ENCODE measurements at regions not wholly inside any gene's neighbourhood (a gene's known extent, or its start where the extent isn't known, plus 50 kb on each side); places are given as distances from the start of the nearest gene placed in this dataset.
A peak's percentile ranks its signal among the peaks of the same experiment; 100 is the strongest.
"Not testable (repeated sequence)": the region's sequence is repeated elsewhere in the genome, so short reads cannot be mapped to it uniquely, and the experiment has no call there.

GRCh38 chr10:32204606-32205005, 142.4 kb downstream of the EPC1 start:
- Histone ChIP-seq H3K36me3 (ENCODE audit: insufficient read depth, low read length) (no peaks in the 10 kb centered on the region), H3K4me1 (ENCODE audit: insufficient read depth, low read length) (no peaks in the 10 kb centered on the region), H3K27me3 (ENCODE audit: insufficient read depth, low read length) (no peaks in the 10 kb centered on the region), H3K27ac (ENCODE audit: low read depth, low read length) (no peak overlapping the region), H3K4me3 (ENCODE audit: low read length in 2 of 2) (no peak overlapping the region), H3K9me3 (ENCODE audit: control insufficient read depth in 1 of 2, low read length in 2 of 2) (no peaks in the 10 kb centered on the region)
- DNase-seq, result no peak
- Mint-ChIP-seq H3K36me3 (peaks cover 0 to 3% of the 10 kb centered on the region in 2 donors), H3K4me3 (no peak overlapping the region), H3K27me3 (peaks cover 0 to 5% of the 10 kb centered on the region in 2 donors), H3K4me1 (peaks cover 0 to 2% (median 0%) of the 10 kb centered on the region in 4 donors), H3K27ac (no peak overlapping the region), H3K9me3 (peaks cover 0 to 5% (median 0%) of the 10 kb centered on the region in 8 donors)
- intact Hi-C loops (cut with micrococcal nuclease), result loop anchor here (5.0 kb wide), 1 partner anchor 1477 kb away; no protein-coding TSS in a partner anchor
- CTCF ChIA-PET (ENCODE audit: partially characterized antibody), result interaction anchor here (1.6 to 2.0 kb wide), 3 partner anchors 11 to 343 kb away, joined by 4 to 6 read pairs (median 5); no protein-coding TSS in a partner anchor
- POLR2A ChIA-PET (ENCODE audit: partially characterized antibody), result interaction anchor here (0.6 kb wide), 1 partner anchor 41 kb away, joined by 3 read pairs; no protein-coding TSS in a partner anchor

GRCh38 chr10:32199714-32200394, 143.6 kb upstream of the KIF5B start:
- Histone ChIP-seq H3K36me3 (ENCODE audit: insufficient read depth, low read length) (no peaks in the 10 kb centered on the region), H3K4me1 (ENCODE audit: insufficient read depth, low read length) (no peaks in the 10 kb centered on the region), H3K27me3 (ENCODE audit: insufficient read depth, low read length) (no peaks in the 10 kb centered on the region), H3K27ac (ENCODE audit: low read depth, low read length) (no peak overlapping the region), H3K4me3 (ENCODE audit: low read length in 2 of 2) (no peak overlapping the region), H3K9me3 (ENCODE audit: control insufficient read depth in 1 of 2, low read length in 2 of 2) (no peaks in the 10 kb centered on the region)
- intact Hi-C loops (cut with micrococcal nuclease), result loop anchor here (10.0 kb wide), 1 partner anchor 145 kb away; the partner anchor contains the start of gene KIF5B
- Mint-ChIP-seq H3K27me3 (peaks cover 0 to 5% of the 10 kb centered on the region in 2 donors), H3K27ac (peak overlapping the region in 1 of 7 donors; percentile 19), H3K36me3 (peaks cover 0 to 3% of the 10 kb centered on the region in 2 donors), H3K4me1 (peaks cover 0 to 6% (median 0%) of the 10 kb centered on the region in 4 donors), H3K9me3 (peaks cover 0 to 5% (median 0%) of the 10 kb centered on the region in 8 donors), H3K4me3 (no peak overlapping the region)
- ChIA-PET CTCF (ENCODE audit: partially characterized antibody) (interaction anchor here (0.9 to 1.6 kb wide), 4 partner anchors 10 to 168 kb away, joined by 3 to 4 read pairs (median 4); no protein-coding TSS in a partner anchor), POLR2A (ENCODE audit: partially characterized antibody) (no interaction called here)
- no peak for DNase-seq

GRCh38 chr10:32197423-32197822, 141.2 kb upstream of the KIF5B start:
- H3K4me1 ChIP-seq (ENCODE audit: insufficient read depth, low read length), result no peaks in the 10 kb centered on the region
- Mint-ChIP-seq H3K27me3 (peaks cover 0 to 4% of the 10 kb centered on the region in 2 donors), H3K27ac (no peak overlapping the region), H3K9me3 (no peaks in the 10 kb centered on the region), H3K4me3 (no peak overlapping the region), H3K4me1 (peaks cover 0 to 6% (median 0%) of the 10 kb centered on the region in 4 donors), H3K36me3 (no peaks in the 10 kb centered on the region)
- H3K27ac ChIP-seq (ENCODE audit: low read depth, low read length), result no peak overlapping the region
- no peak for DNase-seq
- POLR2A ChIA-PET (ENCODE audit: partially characterized antibody), result no interaction called here
- H3K4me3 ChIP-seq (ENCODE audit: low read length in 2 of 2), result no peak overlapping the region
- H3K36me3 ChIP-seq (ENCODE audit: insufficient read depth, low read length), result no peaks in the 10 kb centered on the region
- intact Hi-C loops (cut with micrococcal nuclease), result loop anchor here (10.0 kb wide), 1 partner anchor 143 kb away; the partner anchor contains the start of gene KIF5B
- CTCF ChIA-PET (ENCODE audit: partially characterized antibody), result interaction anchor here (1.4 kb wide), 1 partner anchor 10 kb away, joined by 4 read pairs; no protein-coding TSS in a partner anchor
- H3K27me3 ChIP-seq (ENCODE audit: insufficient read depth, low read length), result no peaks in the 10 kb centered on the region
- no peaks in the 10 kb centered on the region for H3K9me3 ChIP-seq (ENCODE audit: control insufficient read depth in 1 of 2, low read length in 2 of 2)

- Histone ChIP-seq H3K36me3 (ENCODE audit: insufficient read depth, low read length) (no peaks in the 10 kb centered on the region), H3K27ac (ENCODE audit: low read depth, low read length) (no peak overlapping the region), H3K27me3 (ENCODE audit: insufficient read depth, low read length) (no peaks in the 10 kb centered on the region), H3K4me3 (ENCODE audit: low read length in 2 of 2) (no peak overlapping the region), H3K9me3 (ENCODE audit: control insufficient read depth in 1 of 2, low read length in 2 of 2) (no peaks in the 10 kb centered on the region), H3K4me1 (ENCODE audit: insufficient read depth, low read length) (no peaks in the 10 kb centered on the region)
- peak in 4 of 5 donors; percentile 31 to 44 (median 40) for DNase-seq
- CTCF ChIA-PET (ENCODE audit: partially characterized antibody), result interaction anchor here (1.1 to 4.4 kb wide), 13 partner anchors 9 to 962 kb away, joined by 3 to 13 read pairs (median 4); no protein-coding TSS in a partner anchor
- Mint-ChIP-seq H3K36me3 (no peaks in the 10 kb centered on the region), H3K27ac (peak overlapping the region in 4 of 7 donors; percentile 5 to 59 (median 50)), H3K4me3 (no peak overlapping the region), H3K27me3 (no peaks in the 10 kb centered on the region), H3K4me1 (peaks cover 0 to 6% (median 3%) of the 10 kb centered on the region in 4 donors), H3K9me3 (no peaks in the 10 kb centered on the region)
- POLR2A ChIA-PET (ENCODE audit: partially characterized antibody), result no interaction called here
- intact Hi-C loops (cut with micrococcal nuclease), result loop anchor here (1.0 to 10.0 kb wide), 7 partner anchors 16 to 818 kb away; partner anchors contain the start of gene KIF5B
These were observed 134.8 kb upstream of the KIF5B start for GRCh38 chr10:32190890-32191491.

GRCh38 chr10:32189400-32190084, 133.3 kb upstream of the KIF5B start:
- H3K4me3 Mint-ChIP-seq, result no peak overlapping the region
- no peaks in the 10 kb centered on the region for H3K9me3 Mint-ChIP-seq
- no peaks in the 10 kb centered on the region for H3K4me1 ChIP-seq (ENCODE audit: insufficient read depth, low read length)
- H3K4me3 ChIP-seq (ENCODE audit: low read length in 2 of 2), result no peak overlapping the region
- intact Hi-C loops (cut with micrococcal nuclease), result loop anchor here (2.0 to 10.0 kb wide), 4 partner anchors 68 to 819 kb away; partner anchors contain the start of gene KIF5B
- no peaks in the 10 kb centered on the region for H3K36me3 Mint-ChIP-seq
- POLR2A ChIA-PET (ENCODE audit: partially characterized antibody), result interaction anchor here (0.6 kb wide), 1 partner anchor 1584 kb away, joined by 3 read pairs; no protein-coding TSS in a partner anchor
- H3K9me3 ChIP-seq (ENCODE audit: control insufficient read depth in 1 of 2, low read length in 2 of 2), result no peaks in the 10 kb centered on the region
- no peak for DNase-seq
- no peaks in the 10 kb centered on the region for H3K27me3 ChIP-seq (ENCODE audit: insufficient read depth, low read length)
- no peak overlapping the region for H3K27ac ChIP-seq (ENCODE audit: low read depth, low read length)
- no peak overlapping the region for H3K27ac Mint-ChIP-seq
- H3K4me1 Mint-ChIP-seq, result peaks cover 0 to 6% (median 3%) of the 10 kb centered on the region in 4 donors
- no peaks in the 10 kb centered on the region for H3K27me3 Mint-ChIP-seq
- CTCF ChIA-PET (ENCODE audit: partially characterized antibody), result interaction anchor here (0.7 to 4.4 kb wide), 13 partner anchors 10 to 820 kb away, joined by 3 to 13 read pairs (median 4); no protein-coding TSS in a partner anchor
- no peaks in the 10 kb centered on the region for H3K36me3 ChIP-seq (ENCODE audit: insufficient read depth, low read length)

- H3K9me3 ChIP-seq (ENCODE audit: control insufficient read depth in 1 of 2, low read length in 2 of 2); DNase-seq; H3K27ac ChIP-seq (ENCODE audit: low read depth, low read length); H3K27ac Mint-ChIP-seq; H3K4me1 ChIP-seq (ENCODE audit: insufficient read depth, low read length); H3K36me3 Mint-ChIP-seq; H3K4me3 ChIP-seq (ENCODE audit: low read length in 2 of 2); H3K27me3 Mint-ChIP-seq; H3K27me3 ChIP-seq (ENCODE audit: insufficient read depth, low read length); H3K36me3 ChIP-seq (ENCODE audit: insufficient read depth, low read length); H3K4me3 Mint-ChIP-seq; H3K9me3 Mint-ChIP-seq; intact Hi-C loops (cut with micrococcal nuclease); POLR2A ChIA-PET (ENCODE audit: partially characterized antibody); H3K4me1 Mint-ChIP-seq: not testable (repeated sequence)
- CTCF ChIA-PET (ENCODE audit: partially characterized antibody), result interaction anchor here (0.7 to 4.4 kb wide), 3 partner anchors 22 to 304 kb away, joined by 3 to 13 read pairs (median 4); no protein-coding TSS in a partner anchor
These were observed 132.4 kb upstream of the KIF5B start for GRCh38 chr10:32188601-32189000.

All from CD4-positive, alpha-beta memory T cell (primary cell).